ENCODE measurements at regions not wholly inside any gene's neighbourhood (a gene's known extent, or its start where the extent isn't known, plus 50 kb on each side); places are given as distances from the start of the nearest gene placed in this dataset.

DNA sequence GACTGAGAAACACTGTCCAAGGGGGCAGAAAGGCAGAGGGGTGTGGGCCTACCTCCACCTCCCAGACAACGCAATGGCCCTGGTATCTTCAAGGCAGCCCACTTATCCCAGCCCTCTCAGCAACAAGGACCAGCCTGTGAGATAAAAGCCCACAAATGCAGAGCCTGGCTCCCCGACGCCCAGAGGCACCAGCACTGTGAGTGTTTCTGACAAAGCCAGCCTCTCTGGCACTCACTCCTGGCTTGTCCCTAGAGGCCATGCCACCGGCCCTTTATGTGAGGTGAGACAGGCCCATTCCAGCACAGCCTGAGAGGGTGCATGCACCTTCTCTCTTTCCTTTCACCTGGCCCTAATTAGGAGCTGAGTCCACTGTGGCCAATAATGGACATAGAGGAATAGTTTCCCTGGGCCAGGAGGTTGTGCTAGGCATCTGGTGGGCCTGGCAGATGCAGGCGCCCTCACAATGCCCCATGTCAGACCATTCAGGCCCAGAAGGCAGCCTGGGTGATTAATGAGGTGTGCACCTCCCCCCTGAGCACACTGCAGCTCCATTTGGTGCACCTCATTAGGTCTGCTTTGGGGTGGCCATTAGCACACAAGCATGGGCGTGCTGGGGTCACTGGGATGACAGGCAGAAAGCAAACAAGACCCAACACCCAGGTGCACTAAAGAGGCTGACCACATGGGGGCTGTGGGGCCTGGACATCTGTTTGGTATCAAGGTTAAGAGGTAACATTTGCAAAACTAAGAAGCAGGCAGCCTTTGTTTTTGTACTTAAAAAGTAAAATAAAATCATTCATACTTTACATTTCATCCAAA is 176.0 kb downstream of the MED10 start:
- no peaks in the 10 kb centered on the region for H3K27me3 ChIP-seq (ENCODE audit: insufficient read depth, low read length)
- no peaks in the 10 kb centered on the region for H4K20me1 ChIP-seq (ENCODE audit: insufficient read depth, low read length)
- no peak overlapping the region for H3K4me2 ChIP-seq (ENCODE audit: insufficient read depth, low read length)
- no peaks in the 10 kb centered on the region for H3K79me2 ChIP-seq (ENCODE audit: insufficient read depth, low read length)
- H3K36me3 ChIP-seq (ENCODE audit: insufficient read depth, low read length): no peaks in the 10 kb centered on the region
- no peaks in the 10 kb centered on the region for H3K4me1 ChIP-seq (ENCODE audit: insufficient read depth, low read length)
- no peak for DNase-seq (ENCODE audit: insufficient read length, low spot score, missing footprints)
- no peak overlapping the region for H3K27ac ChIP-seq (ENCODE audit: low read depth, low read length)
- H2AFZ ChIP-seq (ENCODE audit: low read length): no peak overlapping the region
- TF ChIP-seq, protein P1, sequence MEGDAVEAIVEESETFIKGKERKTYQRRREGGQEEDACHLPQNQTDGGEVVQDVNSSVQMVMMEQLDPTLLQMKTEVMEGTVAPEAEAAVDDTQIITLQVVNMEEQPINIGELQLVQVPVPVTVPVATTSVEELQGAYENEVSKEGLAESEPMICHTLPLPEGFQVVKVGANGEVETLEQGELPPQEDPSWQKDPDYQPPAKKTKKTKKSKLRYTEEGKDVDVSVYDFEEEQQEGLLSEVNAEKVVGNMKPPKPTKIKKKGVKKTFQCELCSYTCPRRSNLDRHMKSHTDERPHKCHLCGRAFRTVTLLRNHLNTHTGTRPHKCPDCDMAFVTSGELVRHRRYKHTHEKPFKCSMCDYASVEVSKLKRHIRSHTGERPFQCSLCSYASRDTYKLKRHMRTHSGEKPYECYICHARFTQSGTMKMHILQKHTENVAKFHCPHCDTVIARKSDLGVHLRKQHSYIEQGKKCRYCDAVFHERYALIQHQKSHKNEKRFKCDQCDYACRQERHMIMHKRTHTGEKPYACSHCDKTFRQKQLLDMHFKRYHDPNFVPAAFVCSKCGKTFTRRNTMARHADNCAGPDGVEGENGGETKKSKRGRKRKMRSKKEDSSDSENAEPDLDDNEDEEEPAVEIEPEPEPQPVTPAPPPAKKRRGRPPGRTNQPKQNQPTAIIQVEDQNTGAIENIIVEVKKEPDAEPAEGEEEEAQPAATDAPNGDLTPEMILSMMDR (IDR thresholded peaks at IDR 0.05; ENCODE audit: extremely low read depth, low read depth, low read length): peak; percentile 4
- H3K4me3 ChIP-seq (ENCODE audit: insufficient read depth, low read length): no peak overlapping the region
- no peaks in the 10 kb centered on the region for H3K9me3 ChIP-seq (ENCODE audit: low read depth, low read length)

DNA sequence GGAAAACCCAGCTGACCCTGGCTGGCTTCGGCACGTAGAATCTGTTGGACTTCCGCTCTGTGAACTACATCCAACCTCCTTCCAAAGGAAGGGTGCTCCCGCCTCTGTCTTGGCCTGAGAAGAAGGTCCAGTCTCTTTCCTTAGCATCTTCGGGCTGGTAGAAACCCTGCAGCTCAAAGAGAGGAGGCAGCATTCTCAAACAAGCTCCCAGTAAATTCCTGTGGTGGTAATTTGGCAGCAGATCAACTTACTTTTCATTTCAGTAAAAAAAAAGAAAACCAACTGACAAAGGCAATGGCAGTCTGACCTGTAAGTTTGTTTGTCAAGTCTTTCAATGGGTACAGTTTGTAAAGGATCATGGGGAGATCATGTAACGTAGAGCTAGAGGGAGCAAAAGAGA is 176.7 kb downstream of the MED10 start:
- Histone ChIP-seq H3K4me1 (ENCODE audit: insufficient read depth, low read length) (no peaks in the 10 kb centered on the region), H3K36me3 (ENCODE audit: insufficient read depth, low read length) (no peaks in the 10 kb centered on the region), H3K27ac (ENCODE audit: low read depth, low read length) (no peak overlapping the region), H3K4me3 (ENCODE audit: insufficient read depth, low read length) (no peak overlapping the region), H2AFZ (ENCODE audit: low read length) (no peak overlapping the region), H3K79me2 (ENCODE audit: insufficient read depth, low read length) (no peaks in the 10 kb centered on the region), H4K20me1 (ENCODE audit: insufficient read depth, low read length) (no peaks in the 10 kb centered on the region), H3K9me3 (ENCODE audit: low read depth, low read length) (no peaks in the 10 kb centered on the region), H3K4me2 (ENCODE audit: insufficient read depth, low read length) (no peak overlapping the region), H3K27me3 (ENCODE audit: insufficient read depth, low read length) (no peaks in the 10 kb centered on the region)
- no peak for DNase-seq (ENCODE audit: insufficient read length, low spot score, missing footprints)
- TF ChIP-seq, protein P1 (IDR thresholded peaks at IDR 0.05; ENCODE audit: extremely low read depth, low read depth, low read length): peak; percentile 14

DNA sequence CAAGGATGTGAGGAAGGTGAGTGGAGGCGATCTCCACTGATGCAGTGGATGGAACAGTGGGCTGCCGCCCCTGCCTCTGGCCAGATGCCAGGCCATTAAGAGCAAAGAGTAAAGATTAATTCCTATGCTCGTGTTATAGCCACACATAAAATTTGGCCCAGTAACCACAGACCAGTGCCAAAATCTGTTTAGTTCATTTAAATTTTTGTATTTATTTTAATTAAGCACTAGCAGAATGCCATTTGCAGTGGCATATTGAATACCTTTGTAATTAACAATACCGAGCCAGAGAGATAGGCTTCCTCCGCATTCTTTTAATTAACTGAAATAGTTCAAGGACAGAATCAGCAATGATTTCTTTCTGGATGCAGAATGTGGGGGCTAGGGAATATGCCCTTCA is 179.8 kb downstream of the MED10 start:
- H3K4me3 ChIP-seq (ENCODE audit: insufficient read depth, low read length): no peak overlapping the region
- H3K4me1 ChIP-seq (ENCODE audit: insufficient read depth, low read length): no peaks in the 10 kb centered on the region
- H3K9me3 ChIP-seq (ENCODE audit: low read depth, low read length): no peaks in the 10 kb centered on the region
- no peaks in the 10 kb centered on the region for H3K36me3 ChIP-seq (ENCODE audit: insufficient read depth, low read length)
- H4K20me1 ChIP-seq (ENCODE audit: insufficient read depth, low read length): no peaks in the 10 kb centered on the region
- H3K27ac ChIP-seq (ENCODE audit: low read depth, low read length): no peak overlapping the region
- H2AFZ ChIP-seq (ENCODE audit: low read length): no peak overlapping the region
- DNase-seq (ENCODE audit: insufficient read length, low spot score, missing footprints): no peak
- no peak overlapping the region for H3K4me2 ChIP-seq (ENCODE audit: insufficient read depth, low read length)
- H3K79me2 ChIP-seq (ENCODE audit: insufficient read depth, low read length): no peaks in the 10 kb centered on the region
- TF ChIP-seq, protein P1 (IDR thresholded peaks at IDR 0.05; ENCODE audit: extremely low read depth, low read depth, low read length): no peak
- no peaks in the 10 kb centered on the region for H3K27me3 ChIP-seq (ENCODE audit: insufficient read depth, low read length)

DNA sequence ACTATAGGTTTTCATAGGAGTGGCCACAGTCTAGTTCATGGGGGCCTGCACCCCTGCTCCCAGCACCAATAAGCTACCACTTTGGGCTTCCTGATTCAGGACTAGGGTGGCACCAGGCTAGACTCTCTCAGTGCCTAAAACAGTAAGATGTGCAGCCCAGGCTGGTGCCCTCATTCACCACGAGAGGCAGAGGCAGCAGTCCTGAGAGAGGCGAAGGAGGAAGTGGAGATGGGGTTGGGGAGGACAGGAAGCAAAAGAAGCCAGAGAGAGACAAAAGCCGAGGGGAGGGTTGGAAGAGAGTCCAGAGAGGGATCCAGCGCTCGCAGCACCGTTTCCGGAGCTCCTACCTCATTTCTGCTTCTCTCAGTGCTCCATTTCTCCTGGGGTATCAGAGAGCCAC is 180.9 kb downstream of the MED10 start:
- H3K9me3 ChIP-seq (ENCODE audit: low read depth, low read length): no peaks in the 10 kb centered on the region
- H3K27ac ChIP-seq (ENCODE audit: low read depth, low read length): no peak overlapping the region
- TF ChIP-seq, protein P1 (IDR thresholded peaks at IDR 0.05; ENCODE audit: extremely low read depth, low read depth, low read length): no peak
- no peaks in the 10 kb centered on the region for H4K20me1 ChIP-seq (ENCODE audit: insufficient read depth, low read length)
- no peaks in the 10 kb centered on the region for H3K79me2 ChIP-seq (ENCODE audit: insufficient read depth, low read length)
- H3K4me3 ChIP-seq (ENCODE audit: insufficient read depth, low read length): no peak overlapping the region
- no peaks in the 10 kb centered on the region for H3K36me3 ChIP-seq (ENCODE audit: insufficient read depth, low read length)
- DNase-seq (ENCODE audit: insufficient read length, low spot score, missing footprints): no peak
- H2AFZ ChIP-seq (ENCODE audit: low read length): no peak overlapping the region
- no peak overlapping the region for H3K4me2 ChIP-seq (ENCODE audit: insufficient read depth, low read length)
- H3K4me1 ChIP-seq (ENCODE audit: insufficient read depth, low read length): no peaks in the 10 kb centered on the region
- no peaks in the 10 kb centered on the region for H3K27me3 ChIP-seq (ENCODE audit: insufficient read depth, low read length)
